Lower leg skin (tissue), 3 donors: ENCODE measurements at regions not wholly inside any gene's neighbourhood (a gene's known extent, or its start where the extent isn't known, plus 50 kb on each side); places are given as distances from the start of the nearest gene placed in this dataset.

ENCODE experiments used
- CTCF ChIP-seq, 3 donors: fragments of 450-650 bp; IDR thresholded peaks; one replicate each; pipeline ENCODE4 v1.5.1; 2016; ENCODE audit warnings: antibody characterized with exemption in 3 of 3, mild to moderate bottlenecking in 3 of 3, moderate library complexity in 2 of 3
- POLR2A ChIP-seq, 2 donors: fragments of 450-650 bp; IDR thresholded peaks; one replicate each; pipeline ENCODE4 v1.6.1; 2016 to 2017; ENCODE audit warnings: antibody characterized with exemption in 2 of 2, mild to moderate bottlenecking in 1 of 2, moderate library complexity in 1 of 2

GRCh38 chr4:19857991-19858390, 393.7 kb upstream of the SLIT2 start:
- no peak for TF ChIP-seq CTCF (IDR thresholded peaks at IDR 0.05)
- no peak for TF ChIP-seq POLR2A (IDR thresholded peaks at IDR 0.05)
